HEK293 (cell line): ENCODE measurements at regions not wholly inside any gene's neighbourhood (a gene's known extent, or its start where the extent isn't known, plus 50 kb on each side); places are given as distances from the start of the nearest gene placed in this dataset.
"Not testable (repeated sequence)": the region's sequence is repeated elsewhere in the genome, so short reads cannot be mapped to it uniquely, and the experiment has no call there.

Experiments used
- ZNF423 ChIP-seq: fragments of 450-650 bp; formaldehyde crosslinking; IDR thresholded peaks from 2 replicates; pipeline ENCODE4 v1.5.1; 2016; ENCODE audit warnings: missing biosample characterization, missing genetic modification characterization
- TF ChIP-seq, protein P1 (sequence below): fragments of 450-650 bp; formaldehyde crosslinking; IDR thresholded peaks from 2 replicates; pipeline ENCODE4 v1.5.1; 2016; ENCODE audit warnings: missing biosample characterization, missing genetic modification characterization
- TF ChIP-seq, protein P2 (sequence below): fragments of 450-650 bp; formaldehyde crosslinking; IDR thresholded peaks from 2 replicates; pipeline ENCODE4 v1.5.1; 2016; ENCODE audit warnings: missing biosample characterization, missing genetic modification characterization

DNA sequence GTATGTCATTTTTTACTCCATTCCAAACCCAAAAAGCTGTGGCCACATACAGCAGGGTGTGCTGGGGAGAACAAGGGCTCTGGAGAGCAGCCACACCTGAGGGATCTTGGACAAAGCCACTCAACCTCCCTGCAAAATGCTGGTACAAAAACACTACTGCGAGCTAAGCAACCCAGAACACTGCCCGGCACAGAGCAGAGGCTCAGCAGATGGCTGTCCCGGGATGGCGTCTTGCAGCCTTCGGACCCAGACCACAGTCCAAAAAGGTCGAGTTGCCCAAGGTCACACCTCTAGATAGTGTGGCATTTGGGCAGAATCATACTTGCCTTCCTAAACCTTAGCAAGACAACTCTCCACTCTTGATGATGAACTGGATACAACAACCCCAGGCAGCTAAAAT lies 197.6 kb upstream of the PRKX start:
- not testable (repeated sequence) for TF ChIP-seq ZNF423 (tag by site-specific recombination)
- TF ChIP-seq, protein P1, sequence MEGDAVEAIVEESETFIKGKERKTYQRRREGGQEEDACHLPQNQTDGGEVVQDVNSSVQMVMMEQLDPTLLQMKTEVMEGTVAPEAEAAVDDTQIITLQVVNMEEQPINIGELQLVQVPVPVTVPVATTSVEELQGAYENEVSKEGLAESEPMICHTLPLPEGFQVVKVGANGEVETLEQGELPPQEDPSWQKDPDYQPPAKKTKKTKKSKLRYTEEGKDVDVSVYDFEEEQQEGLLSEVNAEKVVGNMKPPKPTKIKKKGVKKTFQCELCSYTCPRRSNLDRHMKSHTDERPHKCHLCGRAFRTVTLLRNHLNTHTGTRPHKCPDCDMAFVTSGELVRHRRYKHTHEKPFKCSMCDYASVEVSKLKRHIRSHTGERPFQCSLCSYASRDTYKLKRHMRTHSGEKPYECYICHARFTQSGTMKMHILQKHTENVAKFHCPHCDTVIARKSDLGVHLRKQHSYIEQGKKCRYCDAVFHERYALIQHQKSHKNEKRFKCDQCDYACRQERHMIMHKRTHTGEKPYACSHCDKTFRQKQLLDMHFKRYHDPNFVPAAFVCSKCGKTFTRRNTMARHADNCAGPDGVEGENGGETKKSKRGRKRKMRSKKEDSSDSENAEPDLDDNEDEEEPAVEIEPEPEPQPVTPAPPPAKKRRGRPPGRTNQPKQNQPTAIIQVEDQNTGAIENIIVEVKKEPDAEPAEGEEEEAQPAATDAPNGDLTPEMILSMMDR (tag by site-specific recombination) = not testable (repeated sequence)
- TF ChIP-seq, protein P2, sequence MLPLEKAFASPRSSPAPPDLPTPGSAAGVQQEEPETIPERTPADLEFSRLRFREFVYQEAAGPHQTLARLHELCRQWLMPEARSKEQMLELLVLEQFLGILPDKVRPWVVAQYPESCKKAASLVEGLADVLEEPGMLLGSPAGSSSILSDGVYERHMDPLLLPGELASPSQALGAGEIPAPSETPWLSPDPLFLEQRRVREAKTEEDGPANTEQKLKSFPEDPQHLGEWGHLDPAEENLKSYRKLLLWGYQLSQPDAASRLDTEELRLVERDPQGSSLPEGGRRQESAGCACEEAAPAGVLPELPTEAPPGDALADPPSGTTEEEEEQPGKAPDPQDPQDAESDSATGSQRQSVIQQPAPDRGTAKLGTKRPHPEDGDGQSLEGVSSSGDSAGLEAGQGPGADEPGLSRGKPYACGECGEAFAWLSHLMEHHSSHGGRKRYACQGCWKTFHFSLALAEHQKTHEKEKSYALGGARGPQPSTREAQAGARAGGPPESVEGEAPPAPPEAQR (tag by site-specific recombination) = not testable (repeated sequence)
